Stimulated activated CD4-positive, alpha-beta T cell treated with anti-CD3 and anti-CD28 coated beads, TNF-alpha, amount 100 ng/mL, for 48 hours (primary cell): ENCODE measurements at regions not wholly inside any gene's neighbourhood (a gene's known extent, or its start where the extent isn't known, plus 50 kb on each side); places are given as distances from the start of the nearest gene placed in this dataset.

Experiments used
- DNase-seq, 3 donors: peaks; one replicate each; pipeline ENCODE4 v3.0.0-alpha.2; 2020; ENCODE audit warnings: low read depth in 3 of 3

- no peak for DNase-seq
These were observed 1118.1 kb upstream of the PABPC4L start for GRCh38 chr4:135319685-135320084.

GRCh38 chr4:135316266-135316779, 1114.7 kb upstream of the PABPC4L start:
- no peak for DNase-seq

GRCh38 chr4:135290136-135290535, 1088.5 kb upstream of the PABPC4L start:
- DNase-seq = no peak

- no peak for DNase-seq
These were observed 1082.3 kb upstream of the PABPC4L start for GRCh38 chr4:135283934-135284333.

GRCh38 chr4:135282676-135283075, 1081.1 kb upstream of the PABPC4L start:
- DNase-seq = no peak

- no peak for DNase-seq
These were observed 1079.6 kb upstream of the PABPC4L start for GRCh38 chr4:135281230-135281629.

- DNase-seq = no peak
These were observed 1076.4 kb upstream of the PABPC4L start for GRCh38 chr4:135277980-135278315.

GRCh38 chr4:135277068-135277979, 1075.7 kb upstream of the PABPC4L start:
- DNase-seq = no peak

- no peak for DNase-seq
These were observed 1072.8 kb upstream of the PABPC4L start for GRCh38 chr4:135274416-135274815.

GRCh38 chr4:135269125-135269890, 1067.7 kb upstream of the PABPC4L start:
- DNase-seq = no peak

GRCh38 chr4:135268369-135268768, 1066.8 kb upstream of the PABPC4L start:
- DNase-seq = no peak

- no peak for DNase-seq
These were observed 1065.7 kb upstream of the PABPC4L start for GRCh38 chr4:135267148-135267865.

GRCh38 chr4:135256111-135256510, 1054.5 kb upstream of the PABPC4L start:
- DNase-seq = no peak

GRCh38 chr4:135250040-135250439, 1048.5 kb upstream of the PABPC4L start:
- DNase-seq = no peak

GRCh38 chr4:135249024-135249423, 1047.4 kb upstream of the PABPC4L start:
- DNase-seq = no peak

- DNase-seq = no peak
These were observed 1043.1 kb upstream of the PABPC4L start for GRCh38 chr4:135244696-135245095.

GRCh38 chr4:135244056-135244455, 1042.5 kb upstream of the PABPC4L start:
- no peak for DNase-seq

- DNase-seq = no peak
These were observed 1039.2 kb upstream of the PABPC4L start for GRCh38 chr4:135240796-135241195.

GRCh38 chr4:135239964-135240363, 1038.4 kb upstream of the PABPC4L start:
- DNase-seq = no peak

GRCh38 chr4:135238940-135239339, 1037.4 kb upstream of the PABPC4L start:
- no peak for DNase-seq

GRCh38 chr4:135236048-135236447, 1034.5 kb upstream of the PABPC4L start:
- DNase-seq = no peak

GRCh38 chr4:135227842-135228241, 1026.3 kb upstream of the PABPC4L start:
- DNase-seq = no peak
